ENCODE measurements at regions not wholly inside any gene's neighbourhood (a gene's known extent, or its start where the extent isn't known, plus 50 kb on each side); places are given as distances from the start of the nearest gene placed in this dataset.
"Not testable (repeated sequence)": the region's sequence is repeated elsewhere in the genome, so short reads cannot be mapped to it uniquely, and the experiment has no call there.

GRCh38 chr1:29682919-29683295 is 446.6 kb downstream of the PTPRU start:
- TF ChIP-seq CTCF (IDR thresholded peaks at IDR 0.05; ENCODE audit: insufficient read depth, low read depth, low read length), result no peak
- no peak for TF ChIP-seq EZH2 (IDR thresholded peaks at IDR 0.05; ENCODE audit: insufficient read depth, low read length)
- Histone ChIP-seq H3K4me1 (ENCODE audit: insufficient read depth, low read length) (peaks cover 16% of the 10 kb centered on the region), H3K4me2 (ENCODE audit: low read length) (no peak overlapping the region), H3K79me2 (ENCODE audit: insufficient read depth, low read length) (no peaks in the 10 kb centered on the region), H3K27me3 (ENCODE audit: insufficient read depth, low read length) (no peaks in the 10 kb centered on the region), H4K20me1 (ENCODE audit: insufficient read depth, low read length) (no peaks in the 10 kb centered on the region), H3K27ac (ENCODE audit: low read depth, low read length) (no peak overlapping the region), H3K36me3 (ENCODE audit: insufficient read depth, low read length) (no peaks in the 10 kb centered on the region), H3K4me3 (ENCODE audit: insufficient read depth, low read depth, low read length) (no peak overlapping the region), H3K9ac (ENCODE audit: low read length) (no peak overlapping the region), H3K9me3 (ENCODE audit: insufficient read depth, low read depth, low read length) (no peaks in the 10 kb centered on the region), H2AFZ (ENCODE audit: low read depth, low read length) (no peak overlapping the region)
- Mint-ChIP-seq H3K36me3 (ENCODE audit: low read depth, unreplicated experiment) (no peaks in the 10 kb centered on the region), H3K27me3 (ENCODE audit: low read depth, unreplicated experiment) (peaks cover 5% of the 10 kb centered on the region), H3K4me1 (ENCODE audit: low read depth, unreplicated experiment) (peaks cover 17% of the 10 kb centered on the region), H3K9me3 (ENCODE audit: unreplicated experiment) (no peaks in the 10 kb centered on the region), H3K27ac (ENCODE audit: unreplicated experiment) (no peak overlapping the region), H3K4me3 (ENCODE audit: unreplicated experiment) (no peak overlapping the region)
- DNase-seq (ENCODE audit: low read depth), result peak; percentile 43
- FAIRE-seq, result no peak

GRCh38 chr1:29682171-29682918 is 446.0 kb downstream of the PTPRU start:
- Histone ChIP-seq H3K27me3 (ENCODE audit: insufficient read depth, low read length) (no peaks in the 10 kb centered on the region), H3K79me2 (ENCODE audit: insufficient read depth, low read length) (no peaks in the 10 kb centered on the region), H3K9ac (ENCODE audit: low read length) (no peak overlapping the region), H3K36me3 (ENCODE audit: insufficient read depth, low read length) (no peaks in the 10 kb centered on the region), H2AFZ (ENCODE audit: low read depth, low read length) (no peak overlapping the region), H3K4me2 (ENCODE audit: low read length) (no peak overlapping the region), H3K4me3 (ENCODE audit: insufficient read depth, low read depth, low read length) (no peak overlapping the region), H4K20me1 (ENCODE audit: insufficient read depth, low read length) (no peaks in the 10 kb centered on the region), H3K27ac (ENCODE audit: low read depth, low read length) (no peak overlapping the region), H3K9me3 (ENCODE audit: insufficient read depth, low read depth, low read length) (no peaks in the 10 kb centered on the region), H3K4me1 (ENCODE audit: insufficient read depth, low read length) (peaks cover 10% of the 10 kb centered on the region)
- Mint-ChIP-seq H3K4me3 (ENCODE audit: unreplicated experiment) (no peak overlapping the region), H3K27me3 (ENCODE audit: low read depth, unreplicated experiment) (peaks cover 5% of the 10 kb centered on the region), H3K9me3 (ENCODE audit: unreplicated experiment) (no peaks in the 10 kb centered on the region), H3K4me1 (ENCODE audit: low read depth, unreplicated experiment) (peaks cover 11% of the 10 kb centered on the region), H3K27ac (ENCODE audit: unreplicated experiment) (no peak overlapping the region), H3K36me3 (ENCODE audit: low read depth, unreplicated experiment) (no peaks in the 10 kb centered on the region)
- no peak for DNase-seq (ENCODE audit: low read depth)
- TF ChIP-seq CTCF (IDR thresholded peaks at IDR 0.05; ENCODE audit: insufficient read depth, low read depth, low read length) (no peak), EZH2 (IDR thresholded peaks at IDR 0.05; ENCODE audit: insufficient read depth, low read length) (no peak)
- FAIRE-seq, result no peak

- DNase-seq (ENCODE audit: low read depth); FAIRE-seq: not testable (repeated sequence)
Observed at GRCh38 chr1:29681416-29681815, 445.1 kb downstream of the PTPRU start.

More at GRCh38 chr1:29681416-29681815, 445.1 kb downstream of the PTPRU start:
- not testable (repeated sequence) for H3K27me3 Mint-ChIP-seq (ENCODE audit: low read depth, unreplicated experiment); H3K4me1 ChIP-seq (ENCODE audit: insufficient read depth, low read length); H3K27ac ChIP-seq (ENCODE audit: low read depth, low read length); H3K27ac Mint-ChIP-seq (ENCODE audit: unreplicated experiment); H3K79me2 ChIP-seq (ENCODE audit: insufficient read depth, low read length); H3K9me3 Mint-ChIP-seq (ENCODE audit: unreplicated experiment); H4K20me1 ChIP-seq (ENCODE audit: insufficient read depth, low read length); H3K36me3 Mint-ChIP-seq (ENCODE audit: low read depth, unreplicated experiment); H3K4me2 ChIP-seq (ENCODE audit: low read length); H3K9ac ChIP-seq (ENCODE audit: low read length); H3K4me1 Mint-ChIP-seq (ENCODE audit: low read depth, unreplicated experiment); H2AFZ ChIP-seq (ENCODE audit: low read depth, low read length); H3K36me3 ChIP-seq (ENCODE audit: insufficient read depth, low read length); H3K4me3 ChIP-seq (ENCODE audit: insufficient read depth, low read depth, low read length); H3K9me3 ChIP-seq (ENCODE audit: insufficient read depth, low read depth, low read length); H3K4me3 Mint-ChIP-seq (ENCODE audit: unreplicated experiment); H3K27me3 ChIP-seq (ENCODE audit: insufficient read depth, low read length)
